Astrocyte of the hippocampus (primary cell): ENCODE measurements at regions not wholly inside any gene's neighbourhood (a gene's known extent, or its start where the extent isn't known, plus 50 kb on each side); places are given as distances from the start of the nearest gene placed in this dataset.
"Not testable (repeated sequence)": the region's sequence is repeated elsewhere in the genome, so short reads cannot be mapped to it uniquely, and the experiment has no call there.

Experiments used
- DNase-seq: peaks from one replicate; pipeline ENCODE4 v3.0.0; 2011; ENCODE audit warnings: low read depth, low spot score

GRCh38 chr9:15033316-15033715, 123.1 kb upstream of the FREM1 start:
- DNase-seq = no peak

- no peak for DNase-seq
These were observed 122.6 kb upstream of the FREM1 start for GRCh38 chr9:15032860-15033259.

- no peak for DNase-seq
These were observed 110.9 kb upstream of the FREM1 start for GRCh38 chr9:15021146-15021545.

GRCh38 chr9:15018096-15018637, 107.9 kb upstream of the FREM1 start:
- DNase-seq = no peak

- DNase-seq = no peak
These were observed 100.4 kb upstream of the FREM1 start for GRCh38 chr9:15010581-15010980.

- DNase-seq = no peak
These were observed 97.5 kb upstream of the FREM1 start for GRCh38 chr9:15007698-15008097.

GRCh38 chr9:14994738-14995137, 84.5 kb upstream of the FREM1 start:
- no peak for DNase-seq

GRCh38 chr9:14993901-14994554, 83.8 kb upstream of the FREM1 start:
- DNase-seq = no peak

- peak; percentile 93 for DNase-seq
These were observed 83.0 kb upstream of the FREM1 start for GRCh38 chr9:14993061-14993800.

- DNase-seq = peak; percentile 1
These were observed 82.3 kb upstream of the FREM1 start for GRCh38 chr9:14992516-14992915.

- no peak for DNase-seq
These were observed 81.9 kb upstream of the FREM1 start for GRCh38 chr9:14992081-14992480.

GRCh38 chr9:14990647-14991046, 80.4 kb upstream of the FREM1 start:
- not testable (repeated sequence) for DNase-seq

- no peak for DNase-seq
These were observed 79.6 kb upstream of the FREM1 start for GRCh38 chr9:14989811-14990210.

- not testable (repeated sequence) for DNase-seq
These were observed 79.1 kb upstream of the FREM1 start for GRCh38 chr9:14989336-14989735.

- no peak for DNase-seq
These were observed 77.6 kb upstream of the FREM1 start for GRCh38 chr9:14987858-14988257.

GRCh38 chr9:14985419-14985818, 75.2 kb upstream of the FREM1 start:
- no peak for DNase-seq

- DNase-seq = no peak
These were observed 73.4 kb upstream of the FREM1 start for GRCh38 chr9:14983599-14983998.

GRCh38 chr9:14981291-14981950, 71.2 kb upstream of the FREM1 start:
- DNase-seq = no peak

- DNase-seq = no peak
These were observed 68.1 kb upstream of the FREM1 start for GRCh38 chr9:14978022-14979000.

GRCh38 chr9:14967450-14968321, 57.5 kb upstream of the FREM1 start:
- no peak for DNase-seq
